ENCODE measurements at regions not wholly inside any gene's neighbourhood (a gene's known extent, or its start where the extent isn't known, plus 50 kb on each side); places are given as distances from the start of the nearest gene placed in this dataset.

GRCh38 chr12:107906707-107907106, 132.2 kb downstream of the ASCL4 start:
- intact Hi-C loops (cut with DNase I; ENCODE audit: low total_unique reads), result no loop called here
- Histone ChIP-seq H3K27ac (no peak overlapping the region), H3K9me3 (no peaks in the 10 kb centered on the region), H3K36me3 (no peaks in the 10 kb centered on the region), H3K4me1 (peaks cover 0 to 8% (median 7%) of the 10 kb centered on the region in 4 donors), H3K4me3 (no peak overlapping the region), H3K27me3 (peaks cover 79% of the 10 kb centered on the region)
- 66 to 68% methylated on average over 4 of the region's 4 CpGs for WGBS, 2 donors (ENCODE audit: low coverage in 1 of 2)
- in situ Hi-C loops (cut with MboI; ENCODE audit: low pct_ligation_motif_present in 1 of 4, low pct_unique_long_range_greater_than_20kb in 1 of 4, low sequenced_read_pairs in 3 of 4), result no loop called here
- no peak for DNase-seq
- TF ChIP-seq POLR2AphosphoS5 (IDR thresholded peaks at IDR 0.05), result no peak
- TF ChIP-seq CTCF (IDR thresholded peaks at IDR 0.05), result no peak
- TF ChIP-seq EP300 (IDR thresholded peaks at IDR 0.05; ENCODE audit: low read depth), result no peak
- TF ChIP-seq POLR2A (IDR thresholded peaks at IDR 0.05), result no peak

- in situ Hi-C loops (cut with MboI; ENCODE audit: low pct_ligation_motif_present in 1 of 4, low pct_unique_long_range_greater_than_20kb in 1 of 4, low sequenced_read_pairs in 3 of 4), result no loop called here
- WGBS, 2 donors (ENCODE audit: low coverage in 1 of 2), result 11% methylated on average over 22 of the region's 22 CpGs; no CpG with 5 or more reads in 1 of the 2 donors
Observed at GRCh38 chr12:107912421-107913004, 138.0 kb downstream of the ASCL4 start.

GRCh38 chr12:107914460-107914977, 140.0 kb downstream of the ASCL4 start:
- no peaks in the 10 kb centered on the region for H3K36me3 ChIP-seq
- peaks cover 39% of the 10 kb centered on the region for H3K27me3 ChIP-seq
- H3K9me3 ChIP-seq, result no peaks in the 10 kb centered on the region
- no peak for TF ChIP-seq CTCF (IDR thresholded peaks at IDR 0.05)
- no peak for TF ChIP-seq EP300 (IDR thresholded peaks at IDR 0.05; ENCODE audit: low read depth)
- no peak for TF ChIP-seq POLR2A (IDR thresholded peaks at IDR 0.05)
- no peak for TF ChIP-seq POLR2AphosphoS5 (IDR thresholded peaks at IDR 0.05)
- H3K4me3 ChIP-seq, result no peak overlapping the region
- H3K4me1 ChIP-seq, result peaks cover 0 to 4% (median 0%) of the 10 kb centered on the region in 4 donors
- 72 to 74% methylated on average over 2 to 10 of the region's 10 CpGs for WGBS, 2 donors (ENCODE audit: low coverage in 1 of 2)
- intact Hi-C loops (cut with DNase I; ENCODE audit: low total_unique reads) (no loop called here), in situ Hi-C loops (cut with MboI; ENCODE audit: low pct_ligation_motif_present in 1 of 4, low pct_unique_long_range_greater_than_20kb in 1 of 4, low sequenced_read_pairs in 3 of 4) (no loop called here)
- DNase-seq, result no peak
- H3K27ac ChIP-seq, result no peak overlapping the region

More at GRCh38 chr12:107912421-107913004, 138.0 kb downstream of the ASCL4 start:
- intact Hi-C loops (cut with DNase I; ENCODE audit: low total_unique reads), result no loop called here
- Histone ChIP-seq H3K4me3 (no peak overlapping the region), H3K27me3 (peaks cover 42% of the 10 kb centered on the region), H3K9me3 (no peaks in the 10 kb centered on the region), H3K27ac (no peak overlapping the region), H3K4me1 (peaks cover 0 to 4% (median 0%) of the 10 kb centered on the region in 4 donors), H3K36me3 (no peaks in the 10 kb centered on the region)
- TF ChIP-seq POLR2AphosphoS5 (IDR thresholded peaks at IDR 0.05), result no peak
- peak; percentile 29 to 57 (median 49) for TF ChIP-seq CTCF (IDR thresholded peaks at IDR 0.05)
- no peak for TF ChIP-seq POLR2A (IDR thresholded peaks at IDR 0.05)
- no peak for TF ChIP-seq EP300 (IDR thresholded peaks at IDR 0.05; ENCODE audit: low read depth)
- DNase-seq, result peak; percentile 51

GRCh38 chr12:107917912-107918800, 143.7 kb downstream of the ASCL4 start:
- 24% methylated on average over 8 of the region's 8 CpGs; no CpG with 5 or more reads in 1 of the 2 donors for WGBS, 2 donors (ENCODE audit: low coverage in 1 of 2)
- Histone ChIP-seq H3K4me3 (no peak overlapping the region), H3K36me3 (no peaks in the 10 kb centered on the region), H3K9me3 (no peaks in the 10 kb centered on the region), H3K4me1 (no peaks in the 10 kb centered on the region), H3K27ac (no peak overlapping the region), H3K27me3 (peaks cover 25% of the 10 kb centered on the region)
- TF ChIP-seq POLR2A (IDR thresholded peaks at IDR 0.05) (no peak), CTCF (IDR thresholded peaks at IDR 0.05) (peak; percentile 31 to 41 (median 37))
- in situ Hi-C loops (cut with MboI; ENCODE audit: low pct_ligation_motif_present in 1 of 4, low pct_unique_long_range_greater_than_20kb in 1 of 4, low sequenced_read_pairs in 3 of 4), result no loop called here
- DNase-seq, result no peak
- intact Hi-C loops (cut with DNase I; ENCODE audit: low total_unique reads), result no loop called here
